DMS53 (cell line): ENCODE measurements at regions not wholly inside any gene's neighbourhood (a gene's known extent, or its start where the extent isn't known, plus 50 kb on each side); places are given as distances from the start of the nearest gene placed in this dataset.
A peak's percentile ranks its signal among the peaks of the same experiment; 100 is the strongest.

ENCODE experiments used
- DNase-seq: peaks from one replicate; lab custom pipeline; 2025; lab: John Stamatoyannopoulos, UW

DNA sequence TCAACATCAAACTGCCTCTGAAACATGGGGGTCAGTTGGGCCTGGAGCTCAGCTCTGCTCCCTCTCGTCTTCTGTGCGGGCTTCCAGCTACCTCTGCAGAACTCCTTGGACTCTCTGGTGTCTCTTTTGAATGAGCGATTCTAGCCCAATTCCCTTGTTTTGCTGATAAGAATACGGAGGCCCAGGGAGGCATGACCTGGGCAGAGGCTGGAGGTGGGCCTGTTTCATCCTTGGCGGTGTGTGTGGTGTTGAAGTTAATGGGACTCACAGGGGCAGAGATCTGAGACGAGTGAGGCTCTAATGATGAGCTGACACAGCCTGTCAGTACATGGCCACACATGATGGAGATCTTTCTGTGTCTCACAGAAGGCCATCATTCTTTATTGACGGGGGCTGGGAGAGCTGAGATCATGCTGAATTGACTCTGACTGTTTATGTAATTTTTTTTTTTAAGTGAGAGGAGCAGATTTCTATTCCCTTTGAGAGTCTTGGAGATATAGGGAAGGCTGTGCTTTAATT lies 134.5 kb downstream of the URB2 start:
- no peak for DNase-seq

DNA sequence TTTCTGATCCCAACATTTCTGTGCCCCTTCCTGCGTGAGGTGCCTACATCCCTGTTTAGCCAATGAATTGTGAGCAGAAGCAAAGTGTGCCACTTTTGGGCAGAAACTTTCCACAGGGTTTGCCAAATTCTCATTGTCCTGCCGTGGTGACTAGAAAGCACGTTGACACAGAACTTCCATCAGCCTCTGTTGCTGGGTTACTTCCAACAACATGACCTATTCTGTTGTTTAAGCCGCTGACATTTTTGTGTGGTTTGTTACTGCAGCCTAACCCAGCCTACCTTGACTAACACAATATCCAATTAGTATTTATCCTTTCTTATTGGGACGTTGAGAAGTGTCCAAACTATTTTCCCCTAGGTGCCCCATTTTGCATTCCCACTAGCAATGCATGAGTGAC lies 136.8 kb downstream of the URB2 start:
- DNase-seq = no peak

DNA sequence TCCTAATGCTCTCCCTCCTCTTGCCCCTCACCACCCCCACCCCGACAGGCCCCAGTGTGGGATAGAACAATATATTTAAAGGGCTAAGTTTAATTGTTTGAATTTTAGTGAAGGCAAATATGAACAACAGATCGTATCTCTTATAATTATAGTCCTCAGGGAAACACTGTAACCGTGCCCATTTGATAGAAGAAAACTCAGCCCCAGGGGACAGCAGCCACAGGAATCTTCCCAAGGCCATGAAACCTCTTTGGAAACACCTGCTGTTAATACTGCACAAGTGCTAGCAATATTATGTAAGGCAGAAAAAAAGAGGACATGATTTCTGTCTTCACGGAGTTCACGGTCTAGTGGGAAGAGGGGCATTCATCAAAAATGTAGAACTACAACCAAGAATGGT lies 142.2 kb downstream of the URB2 start:
- DNase-seq = no peak

DNA sequence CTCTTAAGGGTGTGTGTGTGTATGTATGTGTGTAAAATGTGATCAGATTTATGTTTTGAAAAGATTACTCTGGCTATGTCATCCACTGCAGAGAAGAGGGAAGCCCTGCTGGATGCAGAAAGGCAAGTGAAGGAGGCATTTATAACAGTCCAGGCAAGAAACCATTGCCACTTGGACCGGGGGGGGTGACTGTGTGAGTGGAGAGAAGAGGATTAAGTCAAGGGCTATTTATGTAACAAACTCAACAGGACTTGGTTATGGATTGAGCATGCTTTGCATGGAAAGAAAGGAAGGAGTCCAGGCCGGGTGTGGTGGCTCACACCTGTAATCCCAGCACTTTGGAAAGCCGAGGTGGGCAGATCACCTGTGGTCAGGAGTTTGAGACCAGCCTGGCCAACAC lies 143.0 kb downstream of the URB2 start:
- no peak for DNase-seq

DNA sequence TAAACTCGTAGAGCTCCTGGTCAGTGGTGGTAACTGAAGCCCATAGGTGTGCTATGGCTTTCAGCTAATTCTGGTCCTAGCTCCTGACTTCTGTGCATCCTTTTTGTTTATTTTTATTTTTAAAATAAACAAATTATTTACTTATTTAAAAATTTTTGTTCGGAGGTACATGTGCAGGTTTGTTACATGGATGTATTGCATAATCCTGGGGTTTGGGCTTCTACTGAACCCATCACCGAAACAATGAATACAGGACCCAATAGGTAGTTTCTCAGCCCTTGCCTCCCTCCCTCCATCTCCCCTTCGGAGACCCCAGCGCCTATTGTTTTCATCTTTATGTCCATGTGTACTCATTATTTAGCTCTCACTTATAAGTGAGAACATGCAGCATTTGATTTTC lies 143.8 kb downstream of the URB2 start:
- no peak for DNase-seq

DNA sequence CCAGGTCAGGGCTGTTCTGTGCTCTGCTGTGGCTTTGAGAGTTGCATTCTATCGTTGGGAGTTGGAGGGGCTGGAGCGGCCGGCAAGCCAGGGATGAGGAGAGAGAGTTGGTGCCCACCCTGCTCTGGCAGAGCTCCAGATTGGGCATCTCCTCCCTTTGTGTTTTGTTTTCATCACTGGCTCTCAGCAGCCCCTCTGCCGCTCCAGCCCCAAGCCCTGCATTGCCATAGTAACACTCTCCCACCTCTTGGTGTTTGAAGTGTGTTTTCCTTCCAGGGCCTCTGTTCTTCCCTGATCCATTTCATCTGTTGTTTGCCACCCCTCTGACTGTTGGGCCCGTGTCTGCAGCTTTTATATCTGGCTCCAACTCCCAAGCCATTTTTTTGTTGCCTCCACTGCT lies 152.7 kb downstream of the URB2 start:
- DNase-seq = no peak

DNA sequence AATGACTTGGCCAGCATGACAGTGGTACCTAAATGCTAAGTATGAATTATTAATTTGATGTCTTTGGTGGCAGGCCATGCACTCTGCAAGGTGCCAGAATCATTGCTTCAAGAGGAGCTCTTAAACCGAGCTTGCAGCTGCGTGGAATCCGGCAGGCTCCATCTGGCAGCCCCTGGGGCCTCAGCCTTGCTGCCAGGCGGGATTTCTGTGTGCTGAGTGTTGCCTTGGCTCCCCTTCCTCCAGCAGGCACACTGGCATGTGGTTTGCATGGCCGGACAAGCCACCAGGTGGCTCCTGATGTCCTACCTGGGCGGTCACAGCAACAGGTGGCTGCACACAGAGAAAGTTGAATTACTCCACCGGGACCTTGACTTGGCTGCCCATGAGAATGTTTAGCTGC lies 155.4 kb downstream of the URB2 start:
- DNase-seq = peak; percentile 66

DNA sequence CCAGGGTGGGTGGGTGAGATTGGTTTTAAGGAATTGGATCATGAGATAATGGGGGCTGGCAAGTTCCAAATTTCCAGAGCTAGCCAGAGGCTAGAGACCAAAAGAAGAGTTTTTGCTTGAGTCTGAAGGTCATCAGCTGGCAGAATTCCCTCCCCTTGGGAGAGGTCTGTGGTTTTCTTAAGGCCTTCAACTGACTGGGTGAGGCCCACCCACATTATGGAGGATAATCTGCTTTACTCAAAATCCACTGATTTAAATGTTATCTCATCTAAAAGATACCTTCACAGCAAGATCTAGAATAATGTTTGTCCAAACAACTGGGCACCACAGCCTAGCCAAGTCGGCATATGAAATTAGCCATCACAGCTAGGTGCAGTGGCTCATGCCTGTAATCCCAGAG lies 156.4 kb downstream of the URB2 start:
- no peak for DNase-seq

DNA sequence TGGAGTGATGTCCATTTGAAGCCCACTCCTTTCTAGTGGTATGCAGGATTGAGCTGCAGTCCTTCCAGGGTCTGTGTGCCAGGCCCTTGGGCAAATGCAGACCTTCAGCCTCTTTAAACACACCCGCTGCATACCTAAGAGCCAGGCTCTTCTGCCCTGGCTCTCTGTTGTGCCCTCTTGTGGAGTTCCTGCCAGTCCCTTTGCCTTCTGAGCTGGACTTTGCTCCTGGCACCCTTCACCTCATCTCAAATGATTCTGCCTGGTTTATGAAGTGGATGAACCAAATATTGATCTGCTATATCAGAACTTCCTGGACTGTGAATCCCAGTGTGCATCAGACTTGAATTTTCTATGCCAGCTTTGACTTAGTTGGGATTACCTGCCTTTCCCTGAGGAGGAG lies 158.8 kb downstream of the URB2 start:
- DNase-seq = peak; percentile 29

DNA sequence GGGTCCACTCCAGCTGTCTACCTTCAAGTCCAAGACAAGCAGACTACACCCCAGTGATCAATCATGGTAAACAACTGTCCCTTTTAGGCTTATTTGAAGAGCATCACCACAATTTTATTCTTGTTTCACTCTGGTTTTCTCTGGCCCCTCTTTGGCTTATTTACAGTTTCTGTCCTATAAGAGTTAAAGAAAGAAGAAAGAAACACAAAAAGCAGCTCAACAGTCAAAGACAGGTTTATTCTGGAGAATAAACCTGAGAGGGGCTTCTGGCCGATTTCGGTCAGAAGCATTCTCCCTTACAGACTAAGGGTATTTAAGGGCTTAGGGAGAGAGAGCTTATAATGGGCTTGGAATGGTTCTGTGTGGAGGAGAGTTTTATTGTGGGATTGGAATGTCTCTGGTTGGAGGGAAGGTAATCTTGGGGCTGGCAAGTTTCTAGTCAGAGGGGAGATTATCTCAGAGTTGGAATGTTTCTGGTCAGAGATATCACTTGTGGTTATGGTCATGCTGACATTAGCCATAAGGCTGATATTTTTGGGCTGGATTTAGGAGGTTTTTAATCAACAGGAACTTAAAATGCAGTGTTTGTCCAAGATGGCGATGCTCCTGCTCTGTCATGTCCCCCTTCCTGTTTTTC lies 161.0 kb downstream of the URB2 start:
- no peak for DNase-seq

DNA sequence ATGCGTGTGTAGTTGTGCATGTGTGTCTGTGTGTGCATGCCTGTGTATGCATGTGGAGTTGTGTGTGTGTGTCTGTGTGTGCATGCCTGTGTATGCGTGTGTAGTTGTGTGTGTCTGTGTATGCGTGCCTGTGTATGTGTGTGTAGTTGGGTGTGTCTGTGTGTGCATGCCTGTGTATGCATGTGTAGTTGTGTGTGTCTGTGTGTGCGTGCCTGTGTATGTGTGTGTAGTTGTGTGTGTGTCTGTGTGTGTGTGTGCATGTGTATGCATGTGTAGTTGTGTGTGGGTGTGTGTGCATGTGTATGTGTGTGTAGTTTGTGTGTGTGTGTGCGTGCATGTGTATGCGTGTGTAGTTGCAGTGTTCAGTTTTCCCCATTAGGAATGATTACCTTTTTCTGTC lies 162.0 kb downstream of the URB2 start:
- no peak for DNase-seq

DNA sequence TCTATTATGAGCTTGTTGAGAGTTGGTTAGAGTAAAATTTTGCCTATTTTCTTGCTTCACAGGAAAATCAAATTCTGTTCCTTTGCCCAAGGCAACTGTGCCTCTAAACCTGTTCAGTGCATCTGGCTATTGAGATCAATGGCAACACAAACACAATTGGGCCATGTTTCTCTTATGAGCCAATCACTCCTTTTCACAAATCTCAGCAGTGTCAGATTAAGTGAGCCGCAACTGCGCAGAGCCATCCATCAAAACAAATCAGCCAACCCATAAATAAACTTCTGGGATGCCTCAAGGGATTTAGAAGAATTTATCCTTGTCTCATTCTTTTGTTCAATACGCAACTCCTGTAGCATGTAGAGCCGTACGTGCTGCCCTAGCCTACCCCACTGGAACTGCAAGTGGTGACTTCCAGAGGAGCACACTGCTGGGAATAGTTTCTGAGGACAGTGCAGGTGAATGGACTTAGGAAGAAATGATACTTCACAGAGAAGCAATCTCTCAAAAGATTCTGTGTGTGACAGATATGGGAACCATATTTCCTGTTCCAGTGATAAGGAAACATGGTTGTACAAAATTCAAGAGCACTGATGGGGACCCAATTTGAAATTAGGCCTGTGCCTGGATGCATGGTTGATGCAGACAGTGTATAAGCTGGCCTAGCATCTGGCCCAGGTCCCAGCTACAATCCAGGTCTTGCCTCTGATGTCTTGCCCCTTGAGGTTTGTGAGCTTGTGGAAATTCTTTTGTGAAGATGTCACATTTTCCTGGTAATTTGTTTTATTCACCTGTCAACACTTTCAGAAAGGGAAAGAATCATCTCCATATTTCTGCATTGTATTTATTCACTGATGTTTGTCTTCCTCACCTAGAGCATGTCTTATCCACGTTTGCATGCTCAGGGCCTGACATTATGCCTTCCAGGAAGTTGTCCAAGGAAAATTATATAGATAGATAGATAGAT lies 166.2 kb downstream of the URB2 start:
- DNase-seq = no peak

DNA sequence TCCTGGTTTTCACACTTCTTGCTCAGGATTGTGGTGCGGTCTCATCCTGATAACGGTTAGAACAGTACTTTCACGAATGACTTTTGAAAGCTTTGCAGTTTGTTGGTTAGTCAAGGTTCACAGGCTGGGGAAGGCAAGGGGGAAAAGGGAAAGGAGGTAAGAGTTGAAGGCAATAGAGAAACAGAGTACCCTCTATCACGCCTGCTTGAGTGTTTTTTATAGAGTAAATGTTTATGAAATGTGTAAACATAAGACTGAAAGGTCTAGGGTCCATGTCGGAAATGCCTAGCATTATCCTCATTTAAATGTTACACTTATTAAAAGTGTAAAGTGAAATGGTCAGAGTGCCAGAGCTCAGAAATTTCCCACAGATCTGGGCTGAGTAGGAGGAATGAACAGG lies 167.4 kb downstream of the URB2 start:
- no peak for DNase-seq

DNA sequence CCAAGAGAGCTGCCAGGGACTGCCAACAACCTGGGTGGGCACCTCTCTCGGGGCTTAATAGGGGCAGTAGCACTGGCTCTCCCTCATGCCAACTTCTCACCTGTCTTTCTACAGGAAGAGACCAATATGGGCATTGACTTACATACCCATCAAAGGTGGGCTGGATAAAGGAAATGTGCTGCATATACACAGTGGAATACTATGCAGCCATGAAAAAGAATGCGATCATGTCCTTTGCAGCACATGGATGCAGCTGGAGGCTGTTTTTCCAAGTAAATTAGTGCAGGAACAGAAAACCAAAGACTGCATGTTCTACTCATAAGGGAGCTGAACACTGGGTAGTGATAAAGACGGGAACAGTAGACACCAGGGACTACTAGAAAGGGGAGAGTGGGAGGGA lies 172.5 kb downstream of the URB2 start:
- DNase-seq = no peak

DNA sequence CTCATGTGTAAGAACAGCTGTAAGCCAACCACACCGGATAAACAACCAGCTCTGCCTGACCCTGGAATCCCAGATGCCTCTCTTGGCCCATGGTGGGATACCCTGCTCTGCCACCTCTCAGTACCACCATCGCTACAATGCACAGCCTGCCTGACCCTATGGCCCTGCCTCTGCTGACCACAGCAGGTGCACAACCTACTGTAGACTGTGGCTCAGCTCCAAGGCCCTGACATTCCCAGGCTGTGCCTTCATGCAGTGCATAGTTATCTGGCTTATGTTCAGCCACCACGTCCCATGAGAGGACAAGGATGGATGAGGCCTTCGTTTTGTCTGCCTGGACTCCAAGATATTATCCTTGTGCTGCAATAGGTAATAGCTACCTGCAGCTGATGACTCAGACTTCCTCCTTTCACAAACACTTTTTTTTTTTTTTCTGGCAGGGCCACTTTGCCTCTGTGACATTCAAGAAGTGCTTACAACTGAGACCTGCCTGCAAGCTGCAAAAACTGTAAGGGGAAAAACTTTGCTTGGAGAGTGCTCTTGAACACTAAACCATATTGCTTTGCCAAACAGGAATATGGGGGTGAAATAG lies 177.7 kb downstream of the URB2 start:
- DNase-seq = peak; percentile 84

DNA sequence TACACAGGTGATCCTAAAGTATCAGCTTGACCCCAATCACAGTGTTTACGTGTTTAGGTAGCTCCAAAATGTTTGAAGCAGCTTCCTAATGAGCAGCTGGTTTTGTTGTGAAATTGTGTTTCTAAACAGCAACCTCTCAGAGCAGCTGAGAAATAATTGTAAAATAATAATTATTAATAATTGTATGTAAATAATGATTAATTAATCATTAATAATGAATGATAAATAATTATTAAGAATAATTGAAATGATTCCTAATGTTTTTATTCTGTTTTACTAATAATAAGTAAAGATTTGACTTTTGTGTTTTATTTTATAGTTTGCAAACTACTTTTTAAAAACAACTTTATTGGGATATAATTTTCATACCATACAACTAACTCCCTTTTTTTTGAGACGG lies 182.2 kb downstream of the URB2 start:
- no peak for DNase-seq

DNA sequence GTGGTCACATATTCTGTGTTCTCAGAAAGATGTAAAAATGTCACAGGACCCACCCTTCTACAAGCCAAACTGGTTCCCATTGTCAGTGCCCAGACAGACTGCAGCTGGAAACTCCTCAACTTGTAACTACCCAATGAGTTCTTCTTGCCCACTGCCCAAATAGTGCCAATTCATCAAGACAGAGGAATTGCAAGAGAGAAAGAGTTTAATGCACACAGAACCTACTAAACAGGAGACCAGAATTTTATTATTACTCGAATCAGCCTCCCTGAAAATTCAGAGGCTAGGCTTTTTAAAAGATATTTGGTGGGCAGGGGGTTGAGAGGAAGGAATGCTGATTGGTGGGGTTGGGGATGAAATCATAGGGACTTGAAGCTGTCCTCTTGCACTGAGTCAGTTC lies 184.1 kb downstream of the URB2 start:
- DNase-seq = no peak

DNA sequence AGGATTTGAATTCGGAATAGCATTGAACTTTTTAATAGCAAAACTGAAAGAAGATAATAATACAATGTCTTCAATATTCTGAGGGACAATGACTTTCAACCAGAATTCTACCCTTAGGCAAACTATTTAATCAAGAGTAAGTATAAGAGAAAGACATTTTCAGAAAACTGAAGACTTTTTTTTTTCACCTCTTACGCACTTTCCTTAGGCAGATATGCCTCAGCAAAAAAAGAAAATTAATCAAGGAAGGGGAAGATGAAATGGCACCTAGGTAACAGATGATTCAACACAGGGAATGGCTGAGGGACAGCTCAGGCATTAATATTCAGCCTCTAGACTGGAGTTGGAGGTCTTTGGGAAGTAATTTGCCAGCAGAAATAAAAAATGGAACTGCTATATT lies 184.9 kb downstream of the URB2 start:
- no peak for DNase-seq

DNA sequence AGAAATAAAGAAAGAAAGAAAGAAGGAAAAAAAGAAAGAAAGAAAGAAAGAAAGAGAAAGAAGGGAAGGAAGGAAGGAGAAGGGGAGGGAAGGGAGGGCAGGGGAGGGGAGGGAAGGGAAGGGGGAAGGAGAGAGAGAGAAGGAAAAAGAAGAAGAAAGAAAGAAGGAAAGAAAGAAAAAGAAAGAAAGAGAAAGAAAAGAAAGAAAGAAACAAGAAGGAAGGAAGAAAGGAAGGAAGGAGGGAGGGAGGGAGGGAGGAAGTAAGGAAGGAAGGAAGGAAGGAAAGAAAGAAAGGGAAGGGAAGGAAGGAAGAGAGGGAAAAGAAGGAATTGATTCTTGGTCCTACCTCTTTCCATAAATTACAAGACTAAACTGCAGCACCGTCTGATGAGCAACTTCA lies 186.1 kb downstream of the URB2 start:
- DNase-seq = no peak

DNA sequence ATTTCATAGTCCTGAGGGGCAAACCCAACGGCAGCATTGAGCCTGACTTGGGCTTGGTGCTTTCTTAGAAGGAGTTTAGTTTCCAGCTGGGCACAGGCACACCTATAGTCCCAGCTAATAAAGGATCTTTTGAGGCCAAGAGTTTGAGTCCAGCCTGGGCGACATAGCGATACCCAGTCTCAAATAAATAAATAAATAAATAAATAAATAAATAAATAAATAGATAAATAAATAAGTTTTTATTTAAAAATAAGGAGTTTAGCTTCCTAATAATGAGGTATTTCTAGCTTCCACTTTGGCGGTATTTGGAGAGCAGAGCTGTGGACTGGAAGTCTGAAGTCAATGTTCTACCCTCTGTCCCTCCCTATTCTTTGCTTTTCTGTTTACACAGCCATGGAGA lies 186.6 kb downstream of the URB2 start:
- no peak for DNase-seq

DNA sequence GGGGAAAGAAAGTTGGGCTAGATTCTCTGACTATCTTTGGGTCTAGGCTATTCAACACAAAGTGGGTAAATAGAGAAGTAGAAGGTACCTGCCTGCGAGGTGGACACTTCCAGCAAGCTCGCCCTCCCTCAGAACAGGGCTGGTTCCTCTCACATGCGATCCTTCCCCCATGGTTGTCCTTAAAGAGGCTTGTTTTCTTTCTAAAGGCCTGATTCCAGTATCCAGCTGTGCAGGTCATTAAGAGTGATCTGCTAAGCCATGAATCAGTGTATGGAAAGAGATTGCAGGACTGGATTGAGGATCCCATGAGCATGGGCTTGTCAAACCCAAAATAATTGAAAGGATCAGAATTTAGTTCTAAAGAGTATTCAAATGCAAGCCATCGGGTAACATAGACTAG lies 189.0 kb downstream of the URB2 start:
- no peak for DNase-seq

DNA sequence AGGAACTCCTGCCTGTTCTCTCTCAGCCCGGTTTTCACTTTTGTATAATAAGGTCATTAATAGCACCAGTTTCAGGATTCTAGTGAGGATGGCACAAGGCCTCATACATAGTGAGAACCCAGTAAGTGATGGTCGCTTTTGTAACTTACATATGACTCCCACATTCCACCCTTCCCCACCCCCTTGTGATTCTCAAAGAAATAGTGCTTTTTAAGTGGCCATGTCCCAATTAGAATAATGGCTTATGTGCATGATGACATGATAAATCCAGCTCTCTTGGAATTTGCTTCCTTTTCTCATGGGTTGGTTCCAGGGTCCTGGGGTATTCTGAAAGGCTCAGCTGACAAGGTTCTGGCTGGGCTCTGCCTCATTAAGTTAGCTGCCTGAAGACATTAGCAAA lies 189.9 kb downstream of the URB2 start:
- no peak for DNase-seq

DNA sequence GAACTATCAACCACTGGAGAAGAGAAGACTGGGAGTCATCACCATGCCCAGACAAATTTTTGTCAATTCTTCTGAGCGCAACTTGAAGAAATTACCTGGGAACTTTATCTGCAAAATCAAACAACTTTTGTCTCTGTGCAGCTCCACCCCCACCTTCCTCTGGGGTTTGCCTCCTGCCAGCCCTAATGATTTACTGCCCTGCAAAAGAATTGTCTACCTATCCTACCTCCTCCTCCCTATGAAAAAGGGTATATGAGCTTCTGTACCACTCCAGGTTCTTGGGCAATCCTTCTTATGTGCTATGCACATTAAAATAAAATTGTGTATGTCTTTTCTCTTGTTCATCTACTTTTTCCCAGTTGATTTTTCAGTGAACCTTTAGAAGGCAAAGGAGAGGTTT lies 191.9 kb downstream of the URB2 start:
- DNase-seq = no peak
